ENCODE measurements at regions not wholly inside any gene's neighbourhood (a gene's known extent, or its start where the extent isn't known, plus 50 kb on each side); places are given as distances from the start of the nearest gene placed in this dataset.

- TF ChIP-seq CTCF (IDR thresholded peaks at IDR 0.05) (no peak), EZH2 (IDR thresholded peaks at IDR 0.05) (no peak)
These were observed 162.4 kb upstream of the PRICKLE2 start for GRCh38 chr3:64387688-64388087.
